Muscle layer of duodenum (tissue), 2 donors: ENCODE measurements at regions not wholly inside any gene's neighbourhood (a gene's known extent, or its start where the extent isn't known, plus 50 kb on each side); places are given as distances from the start of the nearest gene placed in this dataset.

ENCODE experiments used
- H3K27ac ChIP-seq: one replicate; pipeline ENCODE4 v1.7.0; 2013; ENCODE audit warnings: mild to moderate bottlenecking, low read length
- H3K27me3 ChIP-seq: one replicate; pipeline ENCODE4 v1.7.0; 2013; ENCODE audit warnings: low read depth, mild to moderate bottlenecking, control low read depth, low read length
- H3K36me3 ChIP-seq, 2 donors: one replicate each; pipeline ENCODE4 v1.7.0; 2013; ENCODE audit warnings: low read length in 2 of 2, control low read depth in 1 of 2, mild to moderate bottlenecking in 1 of 2; ENCODE audit not compliant: insufficient read depth in 2 of 2, control insufficient read depth in 1 of 2
- H3K4me1 ChIP-seq, 2 donors: one replicate each; pipeline ENCODE4 v1.7.0; 2013; ENCODE audit warnings: low read length in 2 of 2, mild to moderate bottlenecking in 2 of 2, control low read depth in 1 of 2, moderate library complexity in 1 of 2; ENCODE audit not compliant: insufficient read depth in 2 of 2, control insufficient read depth in 1 of 2
- H3K4me3 ChIP-seq, 2 donors: one replicate each; pipeline ENCODE4 v1.7.0; 2013; ENCODE audit warnings: low read length in 2 of 2, low read depth in 1 of 2, mild to moderate bottlenecking in 1 of 2
- H3K9me3 ChIP-seq, 2 donors: one replicate each; pipeline ENCODE4 v1.7.0; 2013; ENCODE audit warnings: low read length in 2 of 2, control low read depth in 1 of 2, mild to moderate bottlenecking in 1 of 2; ENCODE audit not compliant: control insufficient read depth in 1 of 2
- donor health status: healthy.

DNA sequence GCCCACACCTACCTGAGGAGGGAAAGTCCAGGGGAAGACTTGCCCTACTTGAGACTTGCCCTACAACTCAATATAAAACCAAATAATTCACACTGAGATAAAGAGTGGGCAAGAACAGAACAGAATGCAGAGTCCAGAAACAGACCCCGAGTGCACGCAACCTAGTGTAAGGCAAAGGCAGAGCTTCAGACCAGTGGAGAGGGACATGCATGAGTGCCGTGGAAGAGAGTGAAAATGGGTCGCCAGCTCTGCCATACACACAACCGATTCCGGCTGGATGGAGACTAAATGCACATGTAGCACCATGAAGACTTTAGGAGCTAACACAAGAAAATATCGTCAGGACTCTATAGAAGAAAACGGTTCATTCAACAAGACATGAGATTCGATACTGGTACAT, 58.8 kb upstream of the CST7 start:
- Histone ChIP-seq H3K27ac (no peak overlapping the region), H3K9me3 (no peaks in the 10 kb centered on the region), H3K4me3 (no peak overlapping the region), H3K36me3 (no peaks in the 10 kb centered on the region), H3K27me3 (no peaks in the 10 kb centered on the region), H3K4me1 (no peaks in the 10 kb centered on the region)

- H3K9me3 ChIP-seq, result no peaks in the 10 kb centered on the region
- no peak overlapping the region for H3K4me3 ChIP-seq
- no peaks in the 10 kb centered on the region for H3K27me3 ChIP-seq
- H3K4me1 ChIP-seq, result no peaks in the 10 kb centered on the region
- H3K36me3 ChIP-seq, result no peaks in the 10 kb centered on the region
- H3K27ac ChIP-seq, result no peak overlapping the region
Measured at GRCh38 chr20:24891546-24892393, 57.3 kb upstream of the CST7 start.

DNA sequence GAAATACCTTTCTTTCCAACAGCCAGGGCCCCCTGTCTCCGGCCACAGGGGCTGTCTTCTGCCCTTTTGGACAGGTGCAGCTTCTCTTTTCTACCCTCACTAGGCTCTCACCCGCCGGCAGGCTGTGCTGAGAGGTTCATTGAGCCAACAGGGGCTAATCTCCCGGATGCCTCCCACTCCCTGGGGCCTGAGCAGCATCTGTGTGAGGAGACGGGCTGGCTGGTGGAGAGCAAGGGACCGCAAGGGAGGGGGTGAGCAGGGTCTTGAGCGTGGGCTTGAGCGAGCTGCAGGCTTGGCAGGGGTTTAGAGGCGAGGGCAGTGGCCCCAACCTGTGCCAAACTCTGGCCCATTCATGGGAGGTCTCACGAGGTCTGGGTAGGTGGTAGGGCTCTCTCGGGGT, 56.5 kb upstream of the CST7 start:
- no peaks in the 10 kb centered on the region for H3K4me1 ChIP-seq
- H3K27ac ChIP-seq, result no peak overlapping the region
- no peak overlapping the region for H3K4me3 ChIP-seq
- H3K36me3 ChIP-seq, result no peaks in the 10 kb centered on the region
- H3K9me3 ChIP-seq, result no peaks in the 10 kb centered on the region
- H3K27me3 ChIP-seq, result no peaks in the 10 kb centered on the region

DNA sequence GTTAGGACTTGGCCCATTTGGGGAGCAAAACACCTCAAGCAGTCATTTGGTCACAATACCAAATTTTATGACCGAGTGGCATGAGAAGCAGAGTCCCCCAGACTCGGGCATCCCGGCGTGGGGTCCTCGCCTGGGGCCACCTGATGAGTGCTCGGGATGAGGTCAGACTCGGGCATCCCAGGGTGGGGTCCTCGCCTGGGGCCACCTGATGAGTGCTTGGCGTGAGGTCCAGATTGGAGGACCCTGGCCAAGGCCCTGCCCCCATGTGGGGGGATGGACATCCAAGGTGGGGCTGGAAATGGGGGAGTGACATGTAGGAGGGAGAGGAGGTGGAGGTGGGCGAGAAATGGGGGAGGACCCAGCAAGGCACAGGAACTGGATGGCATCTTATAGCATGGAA, 56.1 kb upstream of the CST7 start:
- no peaks in the 10 kb centered on the region for H3K36me3 ChIP-seq
- no peaks in the 10 kb centered on the region for H3K27me3 ChIP-seq
- H3K4me1 ChIP-seq, result no peaks in the 10 kb centered on the region
- H3K27ac ChIP-seq, result no peak overlapping the region
- H3K9me3 ChIP-seq, result no peaks in the 10 kb centered on the region
- H3K4me3 ChIP-seq, result no peak overlapping the region

DNA sequence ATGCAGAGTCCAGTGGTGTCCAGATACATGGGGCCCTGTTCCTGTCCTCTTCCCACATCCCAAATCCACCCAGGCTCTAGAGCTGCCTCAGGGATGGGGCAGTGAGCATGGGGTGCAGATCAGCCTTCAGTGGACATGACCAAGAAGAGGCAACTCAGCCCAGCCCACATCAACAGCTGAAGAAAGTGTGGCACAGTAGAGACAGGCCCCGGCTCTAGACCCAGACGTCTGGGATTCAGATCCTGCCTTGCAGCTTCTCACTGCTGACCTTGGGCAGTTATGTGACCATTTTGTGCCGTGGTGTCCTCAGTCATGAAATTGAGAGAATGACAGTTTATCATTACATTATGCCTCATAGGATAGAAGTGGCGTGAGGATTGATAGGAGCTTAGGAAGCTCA, 54.6 kb upstream of the CST7 start:
- Histone ChIP-seq H3K4me3 (no peak overlapping the region), H3K27ac (no peak overlapping the region), H3K27me3 (no peaks in the 10 kb centered on the region), H3K36me3 (no peaks in the 10 kb centered on the region), H3K4me1 (no peaks in the 10 kb centered on the region), H3K9me3 (peaks cover 4 to 6% of the 10 kb centered on the region in 2 donors)

GRCh38 chr20:24894967-24895366, 54.1 kb upstream of the CST7 start:
- Histone ChIP-seq H3K4me1 (no peaks in the 10 kb centered on the region), H3K36me3 (no peaks in the 10 kb centered on the region), H3K27ac (no peak overlapping the region), H3K9me3 (peaks cover 8 to 11% of the 10 kb centered on the region in 2 donors), H3K4me3 (no peak overlapping the region), H3K27me3 (no peaks in the 10 kb centered on the region)

GRCh38 chr20:24895431-24895830, 53.6 kb upstream of the CST7 start:
- Histone ChIP-seq H3K9me3 (peaks cover 11 to 15% of the 10 kb centered on the region in 2 donors), H3K27me3 (no peaks in the 10 kb centered on the region), H3K4me1 (no peaks in the 10 kb centered on the region), H3K4me3 (no peak overlapping the region), H3K36me3 (no peaks in the 10 kb centered on the region), H3K27ac (no peak overlapping the region)

GRCh38 chr20:24895898-24896658, 53.0 kb upstream of the CST7 start:
- H3K9me3 ChIP-seq, result peaks cover 11 to 15% of the 10 kb centered on the region in 2 donors
- no peaks in the 10 kb centered on the region for H3K27me3 ChIP-seq

GRCh38 chr20:24896984-24897383, 52.1 kb upstream of the CST7 start:
- H3K9me3 ChIP-seq, result peaks cover 11 to 15% of the 10 kb centered on the region in 2 donors
- no peaks in the 10 kb centered on the region for H3K27me3 ChIP-seq
- H3K4me3 ChIP-seq, result no peak overlapping the region
- no peaks in the 10 kb centered on the region for H3K4me1 ChIP-seq
- no peak overlapping the region for H3K27ac ChIP-seq
- no peaks in the 10 kb centered on the region for H3K36me3 ChIP-seq

More at GRCh38 chr20:24895898-24896658, 53.0 kb upstream of the CST7 start:
- Histone ChIP-seq H3K36me3 (no peaks in the 10 kb centered on the region), H3K27ac (no peak overlapping the region), H3K4me1 (no peaks in the 10 kb centered on the region), H3K4me3 (no peak overlapping the region)

- Histone ChIP-seq H3K27ac (no peak overlapping the region), H3K4me1 (no peaks in the 10 kb centered on the region), H3K9me3 (peaks cover 11 to 15% of the 10 kb centered on the region in 2 donors), H3K4me3 (no peak overlapping the region), H3K27me3 (no peaks in the 10 kb centered on the region), H3K36me3 (no peaks in the 10 kb centered on the region)
Measured at GRCh38 chr20:24897974-24898373, 51.1 kb upstream of the CST7 start.

GRCh38 chr20:24899153-24899552, 49.9 kb upstream of the CST7 start:
- Histone ChIP-seq H3K27me3 (no peaks in the 10 kb centered on the region), H3K4me3 (peak overlapping the region in 1 of 2 donors; percentile 43), H3K4me1 (no peaks in the 10 kb centered on the region), H3K27ac (no peak overlapping the region), H3K36me3 (no peaks in the 10 kb centered on the region), H3K9me3 (peaks cover 11 to 15% of the 10 kb centered on the region in 2 donors)
